ENCODE measurements at regions not wholly inside any gene's neighbourhood (a gene's known extent, or its start where the extent isn't known, plus 50 kb on each side); places are given as distances from the start of the nearest gene placed in this dataset.
"Not testable (repeated sequence)": the region's sequence is repeated elsewhere in the genome, so short reads cannot be mapped to it uniquely, and the experiment has no call there.

DNA sequence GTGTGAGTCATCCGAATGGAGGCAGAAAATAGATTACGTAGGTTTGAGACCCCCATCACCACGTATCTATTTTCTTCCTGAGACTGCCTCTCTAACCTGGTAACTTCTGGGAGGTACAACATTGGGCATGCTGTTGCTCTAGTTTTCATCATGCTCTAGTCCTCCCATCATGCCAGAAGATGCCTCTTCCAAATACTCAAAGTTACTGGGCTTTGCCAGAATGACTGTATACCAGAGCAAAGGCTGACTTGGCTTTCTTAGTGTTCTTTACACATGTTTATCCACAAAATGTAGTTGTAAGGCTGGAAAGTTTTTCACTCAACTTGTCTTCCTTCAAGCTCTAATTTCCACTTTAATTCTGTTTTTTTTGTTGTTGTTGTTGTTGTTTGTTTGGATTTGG lies 370.5 kb downstream of the MDFIC start:
- no peaks in the 10 kb centered on the region for H3K9me3 ChIP-seq
- ATAC-seq: no peak
- intact Hi-C loops (cut with DNase I): no loop called here
- no peaks in the 10 kb centered on the region for H3K36me3 ChIP-seq
- DNase-seq: no peak
- no peak overlapping the region for H3K27ac ChIP-seq
- no peaks in the 10 kb centered on the region for H3K27me3 ChIP-seq
- H3K4me3 ChIP-seq: no peak overlapping the region
- H3K4me1 ChIP-seq: no peaks in the 10 kb centered on the region
- TF ChIP-seq POLR2A (IDR thresholded peaks at IDR 0.05): no peak
- TF ChIP-seq CTCF (IDR thresholded peaks at IDR 0.05): no peak
- 82 to 89% (median 85%) methylated on average over 3 of the region's 3 CpGs for WGBS, 4 donors

DNA sequence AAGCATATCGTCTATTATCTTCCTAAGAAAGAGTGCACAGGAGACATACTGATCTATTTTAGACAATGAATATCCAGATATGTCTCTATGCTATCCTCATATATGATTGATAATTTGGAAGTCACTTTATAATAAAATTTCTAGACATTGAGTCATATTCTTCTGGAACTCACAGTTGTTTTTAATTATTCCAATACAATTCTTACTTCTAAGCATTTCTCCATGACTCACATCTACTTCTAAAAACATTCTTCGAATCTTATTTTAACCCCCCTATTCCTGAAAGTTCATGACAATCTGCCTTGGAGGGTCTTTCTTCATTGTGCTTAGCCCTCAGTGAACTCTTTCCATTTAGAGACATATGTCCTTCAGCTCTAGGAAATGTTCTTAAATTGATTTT lies 368.1 kb downstream of the MDFIC start:
- intact Hi-C loops (cut with DNase I): no loop called here
- H3K27ac ChIP-seq: no peak overlapping the region
- H3K36me3 ChIP-seq: no peaks in the 10 kb centered on the region
- no peak for DNase-seq
- WGBS, 4 donors: 86 to 92% (median 89%) methylated on average over 2 of the region's 2 CpGs
- ATAC-seq: no peak
- no peak overlapping the region for H3K4me3 ChIP-seq
- H3K9me3 ChIP-seq: no peaks in the 10 kb centered on the region
- no peaks in the 10 kb centered on the region for H3K4me1 ChIP-seq
- TF ChIP-seq CTCF (IDR thresholded peaks at IDR 0.05) (no peak), POLR2A (IDR thresholded peaks at IDR 0.05) (no peak)
- no peaks in the 10 kb centered on the region for H3K27me3 ChIP-seq

DNA sequence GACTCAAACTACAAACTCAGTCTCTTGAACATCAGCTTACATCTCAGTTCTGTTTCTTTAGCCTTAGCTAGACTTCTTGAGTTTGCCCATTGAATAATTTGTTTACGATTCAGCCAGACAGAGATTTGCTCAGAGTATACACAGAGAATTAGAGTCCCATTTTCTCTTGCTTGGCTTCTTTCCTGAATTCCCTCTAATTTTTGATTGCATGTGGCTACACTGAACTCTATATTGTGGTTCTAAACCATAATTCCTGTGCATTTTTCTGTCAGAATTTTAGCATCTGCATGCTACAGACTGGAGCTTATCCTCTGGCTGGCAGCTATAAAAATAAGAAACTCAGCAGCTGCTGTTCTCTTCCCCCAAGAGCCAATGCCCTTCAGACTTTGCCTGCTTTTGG lies 354.9 kb downstream of the MDFIC start:
- 91 to 100% (median 93%) methylated on average over 1 of the region's 1 CpG for WGBS, 4 donors
- DNase-seq (no peak), ATAC-seq (no peak)
- Histone ChIP-seq H3K27me3 (no peaks in the 10 kb centered on the region), H3K4me3 (no peak overlapping the region), H3K27ac (no peak overlapping the region), H3K4me1 (no peaks in the 10 kb centered on the region), H3K9me3 (peaks cover 0 to 14% (median 0%) of the 10 kb centered on the region in 12 donors), H3K36me3 (no peaks in the 10 kb centered on the region)
- intact Hi-C loops (cut with DNase I): no loop called here
- TF ChIP-seq CTCF (IDR thresholded peaks at IDR 0.05) (no peak), POLR2A (IDR thresholded peaks at IDR 0.05) (no peak)

DNA sequence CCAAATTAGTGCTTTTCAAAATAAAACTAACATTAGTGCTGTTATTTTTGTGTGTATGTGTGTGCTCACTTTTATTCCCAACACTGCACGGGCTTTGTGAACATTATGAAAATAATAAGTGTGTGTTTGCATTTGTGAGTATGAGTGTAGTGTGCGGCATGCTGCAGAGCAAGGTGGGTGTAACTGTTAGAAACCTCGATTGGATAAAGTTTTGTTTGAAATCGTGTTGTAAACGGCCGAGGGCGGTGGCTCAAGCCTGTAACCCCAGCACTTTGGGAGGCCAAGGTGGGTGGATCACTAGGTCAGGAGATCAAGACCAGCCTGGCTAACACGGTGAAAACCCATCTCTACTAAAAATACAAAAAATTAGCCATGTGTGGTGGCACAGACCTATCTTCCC lies 352.0 kb downstream of the MDFIC start:
- DNase-seq; H3K4me1 ChIP-seq; ATAC-seq; H3K36me3 ChIP-seq; intact Hi-C loops (cut with DNase I); H3K27me3 ChIP-seq; H3K4me3 ChIP-seq; H3K27ac ChIP-seq: not testable (repeated sequence)
- H3K9me3 ChIP-seq: peaks cover 0 to 14% (median 0%) of the 10 kb centered on the region in 12 donors
- WGBS, 4 donors: 85 to 96% (median 89%) methylated on average over 8 of the region's 8 CpGs

- H3K4me1 ChIP-seq: no peaks in the 10 kb centered on the region
- WGBS, 4 donors: 83 to 94% (median 89%) methylated on average over 1 of the region's 1 CpG
- no peak overlapping the region for H3K27ac ChIP-seq
- intact Hi-C loops (cut with DNase I): no loop called here
- no peaks in the 10 kb centered on the region for H3K27me3 ChIP-seq
- H3K9me3 ChIP-seq: peaks cover 0 to 14% (median 0%) of the 10 kb centered on the region in 12 donors
- no peak for DNase-seq
- no peak overlapping the region for H3K4me3 ChIP-seq
- TF ChIP-seq CTCF (IDR thresholded peaks at IDR 0.05) (no peak), POLR2A (IDR thresholded peaks at IDR 0.05) (no peak)
- ATAC-seq: no peak
- no peaks in the 10 kb centered on the region for H3K36me3 ChIP-seq
Observed at GRCh38 chr7:115273139-115273772, 351.4 kb downstream of the MDFIC start.

Measured in heart left ventricle (tissue), 16 donors.